ENCODE measurements at regions not wholly inside any gene's neighbourhood (a gene's known extent, or its start where the extent isn't known, plus 50 kb on each side); places are given as distances from the start of the nearest gene placed in this dataset.
"Not testable (repeated sequence)": the region's sequence is repeated elsewhere in the genome, so short reads cannot be mapped to it uniquely, and the experiment has no call there.

- TF ChIP-seq CTCF (IDR thresholded peaks at IDR 0.05; ENCODE audit: control insufficient read depth, insufficient read depth, low read depth, low read length, missing control alignments), result no peak
- H3K4me3 ChIP-seq (ENCODE audit: control insufficient read depth, low read depth, low read length), result no peak overlapping the region
- no peak for DNase-seq (ENCODE audit: low read depth)
Observed at GRCh38 chr6:12628327-12628726, 88.2 kb upstream of the PHACTR1 start.

DNA sequence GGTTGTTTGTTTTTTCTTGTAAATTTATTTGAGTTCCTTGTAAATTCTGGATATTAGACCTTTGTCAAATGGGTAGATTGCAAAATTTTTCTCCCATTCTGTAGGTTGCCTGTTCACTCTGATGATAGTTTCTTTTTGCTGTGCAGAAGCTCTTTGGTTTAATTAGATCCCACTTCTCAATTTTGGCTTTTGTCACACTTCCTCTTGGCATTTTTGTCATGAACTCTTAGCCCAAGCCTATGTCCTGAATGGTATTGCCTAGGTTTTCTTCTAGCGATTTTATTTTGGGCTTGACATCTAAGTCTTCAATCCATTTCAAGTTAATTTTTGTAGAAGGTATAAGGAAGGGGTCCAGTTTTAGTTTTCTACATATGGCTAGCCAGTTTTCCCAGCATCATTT lies 82.8 kb upstream of the PHACTR1 start:
- H3K4me3 ChIP-seq (ENCODE audit: control insufficient read depth, low read depth, low read length); DNase-seq (ENCODE audit: low read depth): not testable (repeated sequence)

DNA sequence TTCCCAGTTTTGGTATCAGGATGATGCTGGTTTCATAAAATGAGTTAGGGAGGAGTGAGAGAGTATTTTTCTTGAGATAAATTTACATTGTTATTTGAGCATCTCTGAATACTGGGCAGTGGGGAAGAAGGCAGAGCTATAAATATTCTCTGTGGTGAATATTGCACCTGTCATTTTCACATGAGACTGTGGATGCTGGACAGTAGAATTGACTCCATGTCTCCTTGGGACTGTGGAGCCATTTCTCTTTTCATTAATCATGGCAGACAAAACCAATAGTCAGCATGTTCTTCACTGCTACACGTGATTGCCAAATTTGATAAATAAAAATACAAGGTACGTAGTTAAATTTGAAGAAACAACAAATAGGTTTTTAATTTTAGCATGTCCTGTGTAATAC lies 81.2 kb upstream of the PHACTR1 start:
- H3K4me3 ChIP-seq (ENCODE audit: control insufficient read depth, low read depth, low read length), result no peak overlapping the region
- DNase-seq (ENCODE audit: low read depth), result no peak
- no peak for TF ChIP-seq CTCF (IDR thresholded peaks at IDR 0.05; ENCODE audit: control insufficient read depth, insufficient read depth, low read depth, low read length, missing control alignments)

GRCh38 chr6:12635813-12636212 lies 80.8 kb upstream of the PHACTR1 start:
- TF ChIP-seq CTCF (IDR thresholded peaks at IDR 0.05; ENCODE audit: control insufficient read depth, insufficient read depth, low read depth, low read length, missing control alignments), result no peak
- H3K4me3 ChIP-seq (ENCODE audit: control insufficient read depth, low read depth, low read length), result no peak overlapping the region
- no peak for DNase-seq (ENCODE audit: low read depth)

GRCh38 chr6:12636336-12636735 lies 80.2 kb upstream of the PHACTR1 start:
- DNase-seq (ENCODE audit: low read depth), result no peak
- peak; percentile 4 for TF ChIP-seq CTCF (IDR thresholded peaks at IDR 0.05; ENCODE audit: control insufficient read depth, insufficient read depth, low read depth, low read length, missing control alignments)

DNA sequence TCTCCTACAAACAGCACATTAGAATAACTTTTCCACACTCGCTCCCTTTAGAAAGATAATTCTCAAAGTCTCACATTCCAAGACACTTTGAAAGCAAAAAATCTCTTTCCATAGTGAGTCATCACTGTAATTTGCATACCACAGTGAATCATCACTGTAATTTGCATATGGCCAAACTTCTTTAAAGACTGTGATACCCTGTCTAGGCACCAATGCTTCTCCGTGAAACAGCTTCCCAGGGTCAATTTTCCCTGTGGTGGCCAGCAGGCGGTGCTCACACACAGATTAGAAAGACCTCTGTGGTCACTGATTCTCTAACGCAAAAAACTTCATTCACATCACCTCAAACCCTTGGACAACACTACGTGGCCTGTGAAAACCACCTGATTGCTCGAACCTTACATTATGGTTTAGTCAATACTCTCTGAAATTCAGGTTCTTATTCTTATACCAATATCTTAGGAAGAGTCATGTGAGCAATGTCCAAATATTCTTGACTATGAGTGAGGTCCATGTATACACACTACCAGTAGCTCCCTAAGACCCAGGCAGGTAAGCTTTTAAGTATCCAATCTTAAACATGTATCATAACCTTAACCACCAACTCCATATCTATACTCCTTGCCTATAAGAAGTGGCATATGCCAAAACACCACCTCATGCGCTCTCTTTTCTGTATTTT lies 78.5 kb upstream of the PHACTR1 start:
- H3K4me3 ChIP-seq (ENCODE audit: control insufficient read depth, low read depth, low read length), result no peak overlapping the region
- DNase-seq (ENCODE audit: low read depth), result peak; percentile 14
- peak; percentile 86 for TF ChIP-seq CTCF (IDR thresholded peaks at IDR 0.05; ENCODE audit: control insufficient read depth, insufficient read depth, low read depth, low read length, missing control alignments)

More at GRCh38 chr6:12636336-12636735, 80.2 kb upstream of the PHACTR1 start:
- no peak overlapping the region for H3K4me3 ChIP-seq (ENCODE audit: control insufficient read depth, low read depth, low read length)

GRCh38 chr6:12640438-12640837 lies 76.1 kb upstream of the PHACTR1 start:
- no peak for DNase-seq (ENCODE audit: low read depth)
- no peak overlapping the region for H3K4me3 ChIP-seq (ENCODE audit: control insufficient read depth, low read depth, low read length)
- TF ChIP-seq CTCF (IDR thresholded peaks at IDR 0.05; ENCODE audit: control insufficient read depth, insufficient read depth, low read depth, low read length, missing control alignments), result no peak

GRCh38 chr6:12641785-12642184 lies 74.8 kb upstream of the PHACTR1 start:
- DNase-seq (ENCODE audit: low read depth); H3K4me3 ChIP-seq (ENCODE audit: control insufficient read depth, low read depth, low read length): not testable (repeated sequence)
